MCF 10A (cell line): ENCODE measurements at regions not wholly inside any gene's neighbourhood (a gene's known extent, or its start where the extent isn't known, plus 50 kb on each side); places are given as distances from the start of the nearest gene placed in this dataset.
A peak's percentile ranks its signal among the peaks of the same experiment; 100 is the strongest.

Source experiments
- BruUV-seq: library from RNA; stranded (reverse); fragments of 400-500 nt; replicated peaks from 2 replicates; lab custom pipeline; 2021; lab: Mats Ljungman, UMichigan
- CTCF ChIA-PET: fragments of 300-600 bp; sonication (Branson Sonifier 250); formaldehyde crosslinking; extraction: SDS; loops from one replicate; lab custom pipeline; 2021; ENCODE audit warnings: antibody characterized with exemption, inconsistent platforms; lab: Yijun Ruan, JAX
- POLR2A ChIA-PET: fragments of 300-600, 350-650 bp; sonication (Branson Sonifier 250); formaldehyde crosslinking; extraction: SDS; loops from one replicate; lab custom pipeline; 2020; ENCODE audit warnings: antibody characterized with exemption, inconsistent platforms; lab: Yijun Ruan, JAX
- DNase-seq: peaks from one replicate; pipeline ENCODE4 v3.0.0-alpha.2; 2018; ENCODE audit not compliant: unreplicated experiment
- H3K27ac Mint-ChIP-seq: one replicate; pipeline ENCODE4 v1.8.0; 2022; ENCODE audit warnings: mild to moderate bottlenecking, low read depth, mixed read lengths; ENCODE audit not compliant: unreplicated experiment
- H3K27me3 Mint-ChIP-seq: one replicate; pipeline ENCODE4 v1.8.0; 2022; ENCODE audit warnings: mixed read lengths; ENCODE audit not compliant: insufficient read depth, unreplicated experiment
- H3K36me3 Mint-ChIP-seq: one replicate; pipeline ENCODE4 v1.8.0; 2022; ENCODE audit warnings: mild to moderate bottlenecking, moderate library complexity, mixed read lengths; ENCODE audit not compliant: insufficient read depth, unreplicated experiment
- H3K4me1 Mint-ChIP-seq: one replicate; pipeline ENCODE4 v1.8.0; 2022; ENCODE audit warnings: mixed read lengths; ENCODE audit not compliant: insufficient read depth, unreplicated experiment
- H3K4me3 Mint-ChIP-seq: one replicate; pipeline ENCODE4 v1.8.0; 2022; ENCODE audit warnings: mild to moderate bottlenecking, moderate library complexity, mixed read lengths; ENCODE audit not compliant: unreplicated experiment
- H3K9me3 Mint-ChIP-seq: one replicate; pipeline ENCODE4 v1.8.0; 2022; ENCODE audit warnings: mixed read lengths; ENCODE audit not compliant: unreplicated experiment
- intact Hi-C: fragments of 100-400 bp; cut with micrococcal nuclease; formaldehyde crosslinking; loops from 2 replicates; pipeline ENCODE4 v1.14.1; 2022
- TF ChIP-seq, protein P1 (sequence below): fragments of 200-600 bp; IDR thresholded peaks from one replicate; pipeline ENCODE4 v1.8.0; 2022; ENCODE audit warnings: antibody characterized with exemption, mild to moderate bottlenecking; ENCODE audit not compliant: unreplicated experiment

DNA sequence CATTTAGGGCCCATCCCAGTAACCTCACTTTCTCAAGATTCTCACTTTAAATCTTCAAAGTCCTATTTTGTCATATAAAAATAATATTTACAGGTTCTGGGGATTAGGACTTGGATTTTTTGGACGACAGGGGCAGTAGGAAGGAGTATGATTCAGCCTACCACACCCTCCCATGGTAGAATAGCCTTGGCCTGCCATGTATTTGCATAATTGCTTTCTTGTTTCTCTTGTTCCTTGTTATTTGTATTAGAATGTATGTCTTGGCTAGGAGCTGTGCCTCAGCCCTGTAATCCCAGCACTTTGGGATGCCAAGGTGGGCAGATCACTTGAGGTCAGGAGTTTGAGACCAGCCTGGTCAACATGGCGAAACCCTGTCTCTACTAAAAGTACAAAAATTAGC, 92.5 kb downstream of the ELAPOR2 start:
- ChIA-PET POLR2A (interaction anchor here (0.7 to 0.9 kb wide), 2 partner anchors 26 to 39 kb away, joined by 3 read pairs; no protein-coding TSS in a partner anchor), CTCF (interaction anchor here (1.3 kb wide), 1 partner anchor 40 kb away, joined by 6 read pairs; no protein-coding TSS in a partner anchor)
- Mint-ChIP-seq H3K9me3 (no peaks in the 10 kb centered on the region), H3K36me3 (no peaks in the 10 kb centered on the region), H3K4me1 (peaks cover 5% of the 10 kb centered on the region), H3K4me3 (no peak overlapping the region), H3K27me3 (no peaks in the 10 kb centered on the region), H3K27ac (peak overlapping the region; percentile 29)
- intact Hi-C loops: no loop called here
- DNase-seq: no peak
- TF ChIP-seq, protein P1, sequence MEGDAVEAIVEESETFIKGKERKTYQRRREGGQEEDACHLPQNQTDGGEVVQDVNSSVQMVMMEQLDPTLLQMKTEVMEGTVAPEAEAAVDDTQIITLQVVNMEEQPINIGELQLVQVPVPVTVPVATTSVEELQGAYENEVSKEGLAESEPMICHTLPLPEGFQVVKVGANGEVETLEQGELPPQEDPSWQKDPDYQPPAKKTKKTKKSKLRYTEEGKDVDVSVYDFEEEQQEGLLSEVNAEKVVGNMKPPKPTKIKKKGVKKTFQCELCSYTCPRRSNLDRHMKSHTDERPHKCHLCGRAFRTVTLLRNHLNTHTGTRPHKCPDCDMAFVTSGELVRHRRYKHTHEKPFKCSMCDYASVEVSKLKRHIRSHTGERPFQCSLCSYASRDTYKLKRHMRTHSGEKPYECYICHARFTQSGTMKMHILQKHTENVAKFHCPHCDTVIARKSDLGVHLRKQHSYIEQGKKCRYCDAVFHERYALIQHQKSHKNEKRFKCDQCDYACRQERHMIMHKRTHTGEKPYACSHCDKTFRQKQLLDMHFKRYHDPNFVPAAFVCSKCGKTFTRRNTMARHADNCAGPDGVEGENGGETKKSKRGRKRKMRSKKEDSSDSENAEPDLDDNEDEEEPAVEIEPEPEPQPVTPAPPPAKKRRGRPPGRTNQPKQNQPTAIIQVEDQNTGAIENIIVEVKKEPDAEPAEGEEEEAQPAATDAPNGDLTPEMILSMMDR: no peak
- BruUV-seq: no TSS peak

DNA sequence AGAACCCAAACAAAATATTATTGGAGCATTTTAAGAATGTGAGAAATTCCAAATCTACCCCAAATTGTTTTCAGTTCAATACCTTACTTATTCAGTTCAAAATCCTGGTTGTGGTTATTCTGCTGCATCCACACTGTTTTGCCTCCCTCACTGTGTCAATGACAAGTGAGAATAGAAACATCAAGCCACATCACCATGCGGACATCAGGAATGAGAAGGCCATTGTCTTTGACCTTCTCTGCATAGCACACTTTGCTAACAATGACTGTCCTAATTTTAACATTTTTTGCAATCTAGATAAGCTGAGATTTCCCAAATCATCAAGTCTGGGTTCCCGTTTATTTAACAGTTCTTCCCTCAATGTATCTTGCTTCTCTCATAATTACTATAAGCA, 93.7 kb downstream of the ELAPOR2 start:
- ChIA-PET CTCF (interaction anchor here (1.6 kb wide), 1 partner anchor 182 kb away, joined by 3 read pairs; no protein-coding TSS in a partner anchor), POLR2A (interaction anchor here (1.1 kb wide), 1 partner anchor 18 kb away, joined by 3 read pairs; no protein-coding TSS in a partner anchor)
- Mint-ChIP-seq H3K4me1 (peaks cover 5% of the 10 kb centered on the region), H3K9me3 (no peaks in the 10 kb centered on the region), H3K4me3 (no peak overlapping the region), H3K27ac (no peak overlapping the region), H3K27me3 (no peaks in the 10 kb centered on the region), H3K36me3 (no peaks in the 10 kb centered on the region)
- no TSS peak for BruUV-seq
- DNase-seq: no peak
- TF ChIP-seq, protein P1: no peak
- intact Hi-C loops: no loop called here

DNA sequence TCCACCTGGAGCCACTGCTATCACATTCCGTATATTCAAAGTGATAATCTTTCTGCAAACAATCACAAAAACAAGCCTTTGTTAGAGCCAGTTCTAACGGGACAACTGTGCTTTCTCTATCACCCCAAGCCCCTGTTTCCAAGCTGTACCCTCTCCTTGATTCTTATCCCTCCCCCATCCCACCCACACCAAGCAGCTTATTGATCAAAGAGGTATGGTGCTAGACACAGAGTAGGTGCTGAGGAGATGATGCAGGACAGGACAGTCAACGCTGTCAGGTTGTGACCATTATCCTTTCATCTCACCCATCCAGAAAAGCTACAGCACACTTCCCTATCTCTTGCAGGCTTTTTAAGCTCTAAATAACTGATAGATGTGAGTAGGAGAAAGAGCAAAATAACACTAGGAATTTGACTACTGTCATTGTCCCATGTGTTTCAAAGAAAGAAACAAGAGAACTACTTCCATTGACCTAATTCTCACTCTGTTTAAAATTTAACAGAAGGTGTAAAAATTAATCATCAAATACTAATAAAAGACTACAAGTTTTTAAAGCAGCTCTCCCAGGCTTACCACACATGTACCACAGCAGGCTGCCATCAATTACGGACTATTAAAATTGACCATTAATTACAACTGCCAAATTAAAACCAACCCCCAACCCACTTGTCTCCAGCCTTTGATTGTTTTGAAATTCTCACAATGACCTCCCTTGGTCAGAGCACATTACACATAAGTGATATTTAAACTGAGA, 94.3 kb downstream of the ELAPOR2 start:
- TF ChIP-seq, protein P1: no peak
- H3K36me3 Mint-ChIP-seq: peaks cover 5% of the 10 kb centered on the region
- H3K4me1 Mint-ChIP-seq: peaks cover 5% of the 10 kb centered on the region
- no peak overlapping the region for H3K27ac Mint-ChIP-seq
- no peaks in the 10 kb centered on the region for H3K27me3 Mint-ChIP-seq
- intact Hi-C loops: no loop called here
- no peak overlapping the region for H3K4me3 Mint-ChIP-seq
- ChIA-PET POLR2A (interaction anchor here (1.1 kb wide), 1 partner anchor 17 kb away, joined by 3 read pairs; no protein-coding TSS in a partner anchor), CTCF (interaction anchor here (0.6 to 1.6 kb wide), 2 partner anchors 183 to 396 kb away, joined by 3 read pairs; no protein-coding TSS in a partner anchor)
- H3K9me3 Mint-ChIP-seq: no peaks in the 10 kb centered on the region
- DNase-seq: no peak
- no TSS peak for BruUV-seq

DNA sequence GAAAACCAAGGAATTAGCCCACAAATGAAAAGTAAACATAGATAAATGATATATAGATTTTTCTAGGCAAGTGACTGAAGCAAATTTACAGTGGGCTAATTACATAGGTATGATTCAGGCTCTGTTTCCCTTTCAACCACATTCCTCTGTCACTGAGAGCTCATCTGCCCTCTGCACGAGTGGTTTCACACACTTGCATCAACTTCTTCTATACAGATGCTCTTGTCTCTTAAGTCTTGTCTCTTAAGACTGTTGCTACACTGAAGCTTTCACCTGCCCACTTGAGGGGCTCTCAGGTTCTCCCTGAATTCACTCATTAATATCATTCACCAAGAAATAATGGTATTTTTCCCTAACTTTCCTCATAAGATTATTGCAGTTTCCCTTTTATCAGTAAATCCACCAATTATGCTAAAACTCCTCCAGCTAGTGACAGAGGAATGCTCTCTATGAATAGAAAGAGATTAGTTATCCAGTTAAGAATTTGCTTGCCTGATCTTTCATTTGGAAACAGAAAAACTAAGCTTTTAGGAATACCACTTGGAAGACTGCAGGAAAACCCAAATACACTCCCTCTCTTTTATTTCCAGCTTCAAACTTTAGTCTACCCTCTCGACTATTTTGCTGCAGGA, 95.7 kb downstream of the ELAPOR2 start:
- Mint-ChIP-seq H3K27me3 (no peaks in the 10 kb centered on the region), H3K27ac (no peak overlapping the region), H3K9me3 (no peaks in the 10 kb centered on the region), H3K4me1 (peaks cover 5% of the 10 kb centered on the region), H3K36me3 (peaks cover 6% of the 10 kb centered on the region), H3K4me3 (no peak overlapping the region)
- DNase-seq: no peak
- TSS peak; percentile 30 for BruUV-seq
- intact Hi-C loops: no loop called here
- ChIA-PET POLR2A (interaction anchor here (0.7 kb wide), 2 partner anchors 8 to 189 kb away, joined by 3 to 4 read pairs; partner anchors contain the start of gene DMTF1), CTCF (interaction anchor here (0.7 kb wide), 1 partner anchor 13 kb away, joined by 3 read pairs; no protein-coding TSS in a partner anchor)
- TF ChIP-seq, protein P1: no peak
